ENCODE measurements at regions not wholly inside any gene's neighbourhood (a gene's known extent, or its start where the extent isn't known, plus 50 kb on each side); places are given as distances from the start of the nearest gene placed in this dataset.

DNA sequence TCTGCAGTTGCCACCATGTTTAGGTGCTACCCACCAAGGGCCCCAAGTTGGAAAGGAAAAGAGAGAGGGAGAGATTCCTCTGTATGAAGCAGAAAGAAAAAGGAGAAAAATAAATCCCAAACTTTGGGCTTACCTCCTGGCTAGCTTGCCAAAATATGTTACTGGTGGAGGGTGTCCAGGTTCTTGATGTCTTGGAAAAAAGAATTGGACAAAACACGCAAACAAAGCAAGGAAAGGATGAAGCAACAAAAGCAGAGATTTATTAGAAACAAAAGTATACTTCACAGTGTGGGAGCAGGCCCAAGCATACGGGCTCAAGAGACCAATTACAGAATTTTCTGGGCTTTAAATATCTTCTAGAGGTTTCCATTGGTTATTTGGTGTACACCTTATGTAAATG is 204.5 kb upstream of the LRRC7 start:
- TF ChIP-seq, protein P1, sequence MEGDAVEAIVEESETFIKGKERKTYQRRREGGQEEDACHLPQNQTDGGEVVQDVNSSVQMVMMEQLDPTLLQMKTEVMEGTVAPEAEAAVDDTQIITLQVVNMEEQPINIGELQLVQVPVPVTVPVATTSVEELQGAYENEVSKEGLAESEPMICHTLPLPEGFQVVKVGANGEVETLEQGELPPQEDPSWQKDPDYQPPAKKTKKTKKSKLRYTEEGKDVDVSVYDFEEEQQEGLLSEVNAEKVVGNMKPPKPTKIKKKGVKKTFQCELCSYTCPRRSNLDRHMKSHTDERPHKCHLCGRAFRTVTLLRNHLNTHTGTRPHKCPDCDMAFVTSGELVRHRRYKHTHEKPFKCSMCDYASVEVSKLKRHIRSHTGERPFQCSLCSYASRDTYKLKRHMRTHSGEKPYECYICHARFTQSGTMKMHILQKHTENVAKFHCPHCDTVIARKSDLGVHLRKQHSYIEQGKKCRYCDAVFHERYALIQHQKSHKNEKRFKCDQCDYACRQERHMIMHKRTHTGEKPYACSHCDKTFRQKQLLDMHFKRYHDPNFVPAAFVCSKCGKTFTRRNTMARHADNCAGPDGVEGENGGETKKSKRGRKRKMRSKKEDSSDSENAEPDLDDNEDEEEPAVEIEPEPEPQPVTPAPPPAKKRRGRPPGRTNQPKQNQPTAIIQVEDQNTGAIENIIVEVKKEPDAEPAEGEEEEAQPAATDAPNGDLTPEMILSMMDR (IDR thresholded peaks at IDR 0.05), result no peak
- H3K27ac ChIP-seq, result no peak overlapping the region

GRCh38 chr1:69373520-69373919 is 194.2 kb upstream of the LRRC7 start:
- no peaks in the 10 kb centered on the region for H3K27me3 ChIP-seq
- no peak overlapping the region for H3K4me3 ChIP-seq
- DNase-seq (ENCODE audit: low spot score in 2 of 2), result no peak
- intact Hi-C loops (cut with DNase I), result no loop called here
- H3K27ac ChIP-seq, result no peak overlapping the region
- no peaks in the 10 kb centered on the region for H3K4me1 ChIP-seq
- TF ChIP-seq, protein P1 (IDR thresholded peaks at IDR 0.05), result no peak
- no peaks in the 10 kb centered on the region for H3K9me3 ChIP-seq
- no peaks in the 10 kb centered on the region for H3K36me3 ChIP-seq

More for the DNA sequence above, 204.5 kb upstream of the LRRC7 start:
- Histone ChIP-seq H3K4me3 (no peak overlapping the region), H3K27me3 (no peaks in the 10 kb centered on the region), H3K4me1 (no peaks in the 10 kb centered on the region), H3K36me3 (no peaks in the 10 kb centered on the region), H3K9me3 (no peaks in the 10 kb centered on the region)
- intact Hi-C loops (cut with DNase I), result no loop called here
- no peak for DNase-seq (ENCODE audit: low spot score in 2 of 2)

DNA sequence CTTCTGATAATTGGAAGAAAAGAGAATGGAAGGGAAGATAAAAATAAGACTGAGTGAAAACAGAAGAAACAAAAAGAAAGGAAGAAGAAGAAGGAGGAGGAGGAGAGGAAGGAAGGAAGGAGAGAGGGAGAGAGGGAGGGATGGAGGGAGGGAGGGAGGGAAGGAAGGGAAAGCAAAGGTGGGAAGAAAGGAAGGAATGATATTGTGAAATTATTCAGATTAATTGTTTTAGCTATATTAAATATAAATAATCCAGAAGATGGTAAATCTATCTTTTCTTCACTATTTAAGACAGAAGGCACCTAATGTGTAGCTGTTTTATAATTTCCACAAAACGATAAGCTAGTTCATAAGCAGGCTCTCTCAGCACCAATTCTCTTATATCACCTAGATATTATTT is 191.3 kb upstream of the LRRC7 start:
- TF ChIP-seq, protein P1 (IDR thresholded peaks at IDR 0.05), result no peak
- intact Hi-C loops (cut with DNase I), result no loop called here
- no peak overlapping the region for H3K27ac ChIP-seq
- H3K36me3 ChIP-seq, result no peaks in the 10 kb centered on the region
- DNase-seq (ENCODE audit: low spot score in 2 of 2), result no peak
- no peaks in the 10 kb centered on the region for H3K4me1 ChIP-seq
- no peaks in the 10 kb centered on the region for H3K9me3 ChIP-seq
- no peaks in the 10 kb centered on the region for H3K27me3 ChIP-seq
- H3K4me3 ChIP-seq, result no peak overlapping the region

- DNase-seq (ENCODE audit: low spot score in 2 of 2), result no peak
- intact Hi-C loops (cut with DNase I), result no loop called here
- no peak overlapping the region for H3K27ac ChIP-seq
- no peaks in the 10 kb centered on the region for H3K9me3 ChIP-seq
- TF ChIP-seq, protein P1 (IDR thresholded peaks at IDR 0.05), result no peak
- no peaks in the 10 kb centered on the region for H3K27me3 ChIP-seq
- H3K4me1 ChIP-seq, result no peaks in the 10 kb centered on the region
- H3K4me3 ChIP-seq, result no peak overlapping the region
- H3K36me3 ChIP-seq, result no peaks in the 10 kb centered on the region
Measured at GRCh38 chr1:69377507-69377906, 190.2 kb upstream of the LRRC7 start.

GRCh38 chr1:69388044-69388443 is 179.7 kb upstream of the LRRC7 start:
- Histone ChIP-seq H3K36me3 (no peaks in the 10 kb centered on the region), H3K4me1 (no peaks in the 10 kb centered on the region), H3K4me3 (no peak overlapping the region), H3K9me3 (no peaks in the 10 kb centered on the region), H3K27ac (no peak overlapping the region), H3K27me3 (no peaks in the 10 kb centered on the region)
- DNase-seq (ENCODE audit: low spot score in 2 of 2), result no peak
- TF ChIP-seq, protein P1 (IDR thresholded peaks at IDR 0.05), result no peak
- intact Hi-C loops (cut with DNase I), result no loop called here

GRCh38 chr1:69400128-69400527 is 167.6 kb upstream of the LRRC7 start:
- intact Hi-C loops (cut with DNase I), result no loop called here
- H3K4me3 ChIP-seq, result no peak overlapping the region

More at GRCh38 chr1:69400128-69400527, 167.6 kb upstream of the LRRC7 start:
- Histone ChIP-seq H3K27ac (no peak overlapping the region), H3K36me3 (no peaks in the 10 kb centered on the region), H3K4me1 (no peaks in the 10 kb centered on the region), H3K27me3 (no peaks in the 10 kb centered on the region), H3K9me3 (no peaks in the 10 kb centered on the region)
- TF ChIP-seq, protein P1 (IDR thresholded peaks at IDR 0.05), result no peak
- no peak for DNase-seq (ENCODE audit: low spot score in 2 of 2)

All from ascending aorta (tissue), 2 donors.